Effector memory CD8-positive, alpha-beta T cell (primary cell): ENCODE measurements at regions not wholly inside any gene's neighbourhood (a gene's known extent, or its start where the extent isn't known, plus 50 kb on each side); places are given as distances from the start of the nearest gene placed in this dataset.

ENCODE experiments used
- ATAC-seq: fragments of 150-1000 bp; cut with Tn5 transposase; replicated peaks from 2 replicates; pipeline ENCODE4 v1.10.0; 2021; ENCODE audit warnings: mild to moderate bottlenecking, moderate library complexity
- DNase-seq, 3 experiments: peaks; one replicate each; pipeline ENCODE4 v3.0.0; 2021
- H3K27ac Mint-ChIP-seq, 2 donors: one replicate each; pipeline ENCODE4 v1.8.0; 2022; ENCODE audit warnings: mild to moderate bottlenecking in 2 of 2, mixed read lengths in 2 of 2, moderate library complexity in 2 of 2
- H3K27me3 Mint-ChIP-seq, 2 donors: one replicate each; pipeline ENCODE4 v1.8.0; 2022; ENCODE audit warnings: mixed read lengths in 2 of 2
- H3K36me3 Mint-ChIP-seq: one replicate; pipeline ENCODE4 v1.8.0; 2022; ENCODE audit warnings: mild to moderate bottlenecking, moderate library complexity, mixed read lengths; ENCODE audit not compliant: insufficient read depth
- H3K4me1 Mint-ChIP-seq, 2 donors: one replicate each; pipeline ENCODE4 v1.8.0; 2022; ENCODE audit warnings: low read depth in 2 of 2, mixed read lengths in 2 of 2
- H3K4me3 Mint-ChIP-seq, 2 donors: one replicate each; pipeline ENCODE4 v1.8.0; 2022; ENCODE audit warnings: mild to moderate bottlenecking in 2 of 2, mixed read lengths in 2 of 2, moderate library complexity in 2 of 2
- H3K9me3 Mint-ChIP-seq, 2 donors: one replicate each; pipeline ENCODE4 v1.8.0; 2022; ENCODE audit warnings: mixed read lengths in 2 of 2

DNA sequence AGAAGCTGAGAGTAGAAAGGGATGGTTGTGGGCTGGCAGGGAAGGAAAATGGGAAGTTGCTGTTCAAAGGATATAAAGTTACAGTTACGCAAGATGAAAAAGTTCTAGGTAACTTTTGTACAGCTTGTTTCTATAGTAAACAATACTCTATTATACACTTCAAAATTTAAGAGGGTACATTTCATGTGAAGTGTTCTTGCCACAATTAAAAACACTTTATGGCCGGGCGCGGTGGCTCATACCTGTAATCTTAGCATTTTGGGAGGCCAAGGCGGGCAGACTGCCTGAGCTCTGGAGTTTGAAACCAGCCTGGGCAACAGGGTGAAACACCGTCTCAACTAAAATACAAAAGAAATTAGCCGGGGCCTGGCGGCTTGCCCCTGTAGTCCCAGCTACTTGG is 623.6 kb downstream of the STIM2 start:
- DNase-seq (no peak), ATAC-seq (no peak)
- no peak overlapping the region for H3K4me3 Mint-ChIP-seq
- no peaks in the 10 kb centered on the region for H3K4me1 Mint-ChIP-seq
- no peaks in the 10 kb centered on the region for H3K27me3 Mint-ChIP-seq
- H3K9me3 Mint-ChIP-seq: peaks cover 4 to 8% of the 10 kb centered on the region in 2 donors
- no peaks in the 10 kb centered on the region for H3K36me3 Mint-ChIP-seq
- no peak overlapping the region for H3K27ac Mint-ChIP-seq

- ATAC-seq: no peak
- no peaks in the 10 kb centered on the region for H3K4me1 Mint-ChIP-seq
- H3K4me3 Mint-ChIP-seq: no peak overlapping the region
- H3K36me3 Mint-ChIP-seq: no peaks in the 10 kb centered on the region
- peaks cover 9 to 15% of the 10 kb centered on the region in 2 donors for H3K9me3 Mint-ChIP-seq
- DNase-seq: no peak
- no peak overlapping the region for H3K27ac Mint-ChIP-seq
- no peaks in the 10 kb centered on the region for H3K27me3 Mint-ChIP-seq
These were observed 629.7 kb downstream of the STIM2 start for GRCh38 chr4:27490315-27490714.

DNA sequence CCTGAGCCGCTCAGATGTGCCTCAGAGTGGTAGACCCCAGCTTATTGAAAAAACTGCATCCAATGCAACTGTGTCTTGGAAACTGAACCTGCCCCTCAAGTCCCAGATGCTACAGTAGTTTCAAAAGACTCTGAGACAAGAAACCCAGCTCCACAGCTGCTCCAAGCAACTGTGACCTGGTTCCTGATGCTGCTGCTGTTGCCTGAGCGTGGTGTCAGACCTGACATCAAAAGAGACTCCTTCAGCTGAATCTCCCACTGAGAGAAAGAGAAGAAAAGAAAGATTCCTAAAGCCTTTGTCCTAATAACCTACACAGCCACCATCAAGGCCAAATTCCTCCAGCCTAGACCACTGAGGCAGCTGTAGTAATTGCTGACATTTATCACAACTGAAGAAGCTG is 630.1 kb downstream of the STIM2 start:
- Mint-ChIP-seq H3K27ac (no peak overlapping the region), H3K9me3 (peaks cover 6 to 11% of the 10 kb centered on the region in 2 donors), H3K4me1 (no peaks in the 10 kb centered on the region), H3K27me3 (no peaks in the 10 kb centered on the region), H3K36me3 (no peaks in the 10 kb centered on the region), H3K4me3 (no peak overlapping the region)
- DNase-seq (no peak), ATAC-seq (no peak)

- no peaks in the 10 kb centered on the region for H3K36me3 Mint-ChIP-seq
- no peak overlapping the region for H3K27ac Mint-ChIP-seq
- no peaks in the 10 kb centered on the region for H3K4me1 Mint-ChIP-seq
- ATAC-seq: no peak
- H3K4me3 Mint-ChIP-seq: no peak overlapping the region
- no peak for DNase-seq
- H3K27me3 Mint-ChIP-seq: no peaks in the 10 kb centered on the region
- H3K9me3 Mint-ChIP-seq: peaks cover 0 to 6% of the 10 kb centered on the region in 2 donors
These were observed 645.8 kb downstream of the STIM2 start for GRCh38 chr4:27506401-27506800.

DNA sequence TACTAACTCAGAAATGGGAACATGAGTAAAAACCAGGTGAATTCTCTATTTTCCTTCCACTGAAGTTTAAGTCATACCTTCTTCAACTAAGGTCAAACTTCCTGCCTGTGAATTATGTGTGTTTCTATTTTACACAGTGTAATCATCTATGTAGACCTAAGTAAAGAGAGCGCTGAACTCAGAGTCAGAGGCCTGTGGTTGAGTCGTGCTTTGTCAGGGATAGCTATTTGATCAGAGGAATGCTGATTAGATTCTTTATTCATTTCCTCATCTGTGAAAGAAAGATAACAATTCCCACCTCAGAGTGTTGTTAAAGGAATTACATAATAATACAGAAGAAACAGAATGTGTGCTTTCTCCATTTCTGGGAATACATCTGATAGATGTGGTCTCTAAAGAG is 654.1 kb downstream of the STIM2 start:
- Mint-ChIP-seq H3K36me3 (peaks cover 3% of the 10 kb centered on the region), H3K27me3 (no peaks in the 10 kb centered on the region), H3K9me3 (peaks cover 4 to 16% of the 10 kb centered on the region in 2 donors), H3K4me1 (no peaks in the 10 kb centered on the region), H3K27ac (no peak overlapping the region), H3K4me3 (no peak overlapping the region)
- no peak for ATAC-seq
- DNase-seq: no peak

GRCh38 chr4:27515140-27515539 is 654.5 kb downstream of the STIM2 start:
- Mint-ChIP-seq H3K4me3 (no peak overlapping the region), H3K9me3 (peaks cover 4 to 16% of the 10 kb centered on the region in 2 donors), H3K27ac (no peak overlapping the region), H3K36me3 (peaks cover 3% of the 10 kb centered on the region), H3K27me3 (no peaks in the 10 kb centered on the region), H3K4me1 (no peaks in the 10 kb centered on the region)
- ATAC-seq: no peak
- no peak for DNase-seq

- peaks cover 6 to 22% of the 10 kb centered on the region in 2 donors for H3K9me3 Mint-ChIP-seq
These were observed 658.2 kb downstream of the STIM2 start for GRCh38 chr4:27518876-27519275.

GRCh38 chr4:27524224-27524623 is 663.6 kb downstream of the STIM2 start:
- Mint-ChIP-seq H3K9me3 (peaks cover 4 to 15% of the 10 kb centered on the region in 2 donors), H3K27me3 (no peaks in the 10 kb centered on the region), H3K4me1 (no peaks in the 10 kb centered on the region), H3K4me3 (no peak overlapping the region), H3K36me3 (no peaks in the 10 kb centered on the region), H3K27ac (no peak overlapping the region)
- DNase-seq (no peak), ATAC-seq (no peak)

More at GRCh38 chr4:27518876-27519275, 658.2 kb downstream of the STIM2 start:
- peaks cover 3% of the 10 kb centered on the region for H3K36me3 Mint-ChIP-seq
- no peak overlapping the region for H3K4me3 Mint-ChIP-seq
- no peaks in the 10 kb centered on the region for H3K4me1 Mint-ChIP-seq
- DNase-seq: no peak
- ATAC-seq: no peak
- no peaks in the 10 kb centered on the region for H3K27me3 Mint-ChIP-seq
- H3K27ac Mint-ChIP-seq: no peak overlapping the region

DNA sequence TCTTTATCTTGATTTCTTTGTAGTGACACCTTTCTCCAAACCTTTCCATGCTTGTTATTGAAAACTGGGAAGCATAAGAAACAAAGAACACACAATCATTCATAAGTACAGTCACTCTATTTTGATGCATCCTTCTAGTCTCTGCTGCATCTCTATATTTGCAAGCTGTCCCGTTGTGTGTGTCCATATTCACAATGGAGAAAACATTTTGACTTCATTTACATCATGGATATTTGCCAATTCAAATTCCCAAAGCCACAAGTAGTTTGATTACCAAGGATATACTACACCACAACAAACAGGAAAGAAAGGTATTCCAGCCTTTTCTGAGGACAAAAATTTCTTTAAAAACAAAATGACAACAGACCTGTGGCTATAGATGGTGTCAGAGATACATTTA is 673.8 kb downstream of the STIM2 start:
- DNase-seq: no peak
- Mint-ChIP-seq H3K9me3 (peaks cover 3 to 7% of the 10 kb centered on the region in 2 donors), H3K36me3 (no peaks in the 10 kb centered on the region), H3K27me3 (no peaks in the 10 kb centered on the region), H3K27ac (no peak overlapping the region), H3K4me3 (no peak overlapping the region), H3K4me1 (no peaks in the 10 kb centered on the region)
- ATAC-seq: no peak

- Mint-ChIP-seq H3K27me3 (no peaks in the 10 kb centered on the region), H3K4me3 (no peak overlapping the region)
These were observed 707.8 kb downstream of the STIM2 start for GRCh38 chr4:27568236-27568951.

GRCh38 chr4:27568952-27569319 is 708.3 kb downstream of the STIM2 start:
- ATAC-seq (no peak), DNase-seq (no peak)
- Mint-ChIP-seq H3K4me1 (no peaks in the 10 kb centered on the region), H3K9me3 (peaks cover 5 to 7% of the 10 kb centered on the region in 2 donors), H3K27ac (no peak overlapping the region), H3K36me3 (no peaks in the 10 kb centered on the region), H3K4me3 (no peak overlapping the region), H3K27me3 (no peaks in the 10 kb centered on the region)

More at GRCh38 chr4:27568236-27568951, 707.8 kb downstream of the STIM2 start:
- Mint-ChIP-seq H3K4me1 (no peaks in the 10 kb centered on the region), H3K27ac (no peak overlapping the region), H3K36me3 (no peaks in the 10 kb centered on the region), H3K9me3 (peaks cover 5 to 7% of the 10 kb centered on the region in 2 donors)
- DNase-seq (no peak), ATAC-seq (no peak)

DNA sequence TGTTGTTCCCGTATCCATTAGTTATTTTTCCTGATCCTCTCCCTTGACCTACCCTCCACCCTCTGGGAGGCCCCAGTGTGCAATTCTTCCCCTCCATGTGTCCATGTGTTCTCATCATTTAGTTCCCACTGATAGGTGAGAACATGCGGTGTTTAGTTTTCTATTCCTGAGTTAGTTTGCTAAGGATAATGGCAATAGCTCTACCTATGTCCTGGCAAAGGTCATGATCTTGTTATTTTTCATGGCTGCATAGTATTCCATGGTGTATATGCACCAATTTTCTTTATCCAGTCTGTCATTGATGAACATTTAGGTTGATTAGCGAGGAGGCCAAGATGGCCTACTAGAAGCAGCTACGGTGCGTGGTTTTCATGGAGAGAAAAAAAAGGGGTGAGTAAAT is 714.1 kb downstream of the STIM2 start:
- Mint-ChIP-seq H3K27ac (no peak overlapping the region), H3K4me1 (no peaks in the 10 kb centered on the region), H3K4me3 (no peak overlapping the region), H3K27me3 (no peaks in the 10 kb centered on the region), H3K36me3 (no peaks in the 10 kb centered on the region), H3K9me3 (peaks cover 12 to 15% of the 10 kb centered on the region in 2 donors)
- ATAC-seq: no peak
- DNase-seq: no peak

DNA sequence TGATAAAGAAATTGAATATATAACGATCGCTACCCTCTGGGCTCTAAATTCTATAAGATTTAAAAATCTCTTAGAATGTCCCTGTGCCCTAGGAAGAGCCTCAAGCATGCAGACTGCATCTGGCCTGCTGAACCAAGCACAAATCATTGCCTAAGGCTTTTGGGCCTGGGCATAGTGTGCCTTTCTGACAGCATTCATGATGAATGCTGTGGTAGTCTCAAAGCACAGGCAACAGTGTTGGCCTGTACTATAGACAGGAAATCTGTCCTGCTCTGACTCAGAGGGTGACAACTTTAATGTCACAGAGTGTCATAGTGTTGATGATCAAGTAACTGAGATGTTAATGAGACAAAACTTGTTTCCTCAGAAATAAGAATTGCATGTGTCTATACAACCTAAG is 717.3 kb downstream of the STIM2 start:
- no peaks in the 10 kb centered on the region for H3K27me3 Mint-ChIP-seq
- no peaks in the 10 kb centered on the region for H3K4me1 Mint-ChIP-seq
- H3K9me3 Mint-ChIP-seq: peaks cover 11 to 15% of the 10 kb centered on the region in 2 donors
- no peak for DNase-seq
- H3K4me3 Mint-ChIP-seq: no peak overlapping the region
- H3K27ac Mint-ChIP-seq: no peak overlapping the region
- ATAC-seq: no peak
- no peaks in the 10 kb centered on the region for H3K36me3 Mint-ChIP-seq

DNA sequence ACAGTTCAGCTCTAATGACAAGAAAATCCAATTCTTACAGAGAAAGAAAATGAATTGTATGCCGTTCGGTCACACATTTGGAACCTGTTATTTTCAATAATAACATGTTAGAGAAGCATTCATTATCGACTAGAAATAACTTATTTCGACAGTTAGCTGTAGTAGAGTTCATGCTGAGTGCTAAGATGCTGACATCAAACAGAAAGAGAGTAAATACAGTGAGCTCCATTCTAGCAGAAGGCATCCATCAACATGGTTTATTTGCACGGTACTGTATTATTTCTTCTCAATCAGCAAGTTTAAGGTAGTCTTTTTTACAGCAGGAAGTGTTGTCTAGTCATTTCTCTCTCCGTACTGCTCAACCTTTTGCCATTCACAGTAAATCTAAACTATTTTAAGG is 732.1 kb downstream of the STIM2 start:
- no peak overlapping the region for H3K27ac Mint-ChIP-seq
- no peaks in the 10 kb centered on the region for H3K4me1 Mint-ChIP-seq

More for the DNA sequence above, 732.1 kb downstream of the STIM2 start:
- no peak for DNase-seq
- Mint-ChIP-seq H3K27me3 (no peaks in the 10 kb centered on the region), H3K9me3 (peaks cover 0 to 2% of the 10 kb centered on the region in 2 donors), H3K4me3 (no peak overlapping the region), H3K36me3 (no peaks in the 10 kb centered on the region)
- no peak for ATAC-seq
